GM18870 (cell line): ENCODE measurements at regions not wholly inside any gene's neighbourhood (a gene's known extent, or its start where the extent isn't known, plus 50 kb on each side); places are given as distances from the start of the nearest gene placed in this dataset.

Experiments used
- ATAC-seq: cut with Tn5 transposase; IDR thresholded peaks from one replicate; pipeline ENCODE4 v1.9.1; 2021; ENCODE audit warnings: moderate library complexity; ENCODE audit not compliant: unreplicated experiment

DNA sequence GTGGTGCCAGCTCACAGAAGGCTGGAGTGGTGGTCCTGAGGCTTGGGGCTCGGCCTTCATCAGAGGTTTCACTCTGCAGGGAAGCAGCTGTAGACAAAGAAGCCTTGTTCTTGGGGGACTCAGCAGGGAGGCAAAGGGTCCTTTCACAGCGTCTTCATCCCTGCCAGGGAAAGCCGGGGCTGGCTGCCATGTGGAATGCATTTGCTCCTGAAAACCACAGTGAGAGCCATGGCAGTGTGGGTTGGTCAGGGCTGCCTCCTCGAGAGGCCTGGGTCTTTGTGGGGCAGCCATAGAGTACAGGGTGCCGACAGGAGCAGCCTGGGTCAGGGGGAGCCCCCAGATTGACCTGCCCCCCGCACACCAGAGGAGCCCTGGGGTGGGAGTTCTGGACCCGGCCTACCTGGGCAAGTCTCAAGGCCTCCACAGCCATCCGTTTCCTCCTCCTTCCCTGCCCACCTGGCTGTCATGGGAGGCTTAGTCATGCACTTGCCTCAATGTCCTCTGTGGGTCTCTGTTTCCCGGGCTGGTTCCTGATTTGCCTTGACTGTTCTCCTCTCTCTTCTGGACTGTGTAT is 144.0 kb downstream of the CDC5L start:
- ATAC-seq = no peak

DNA sequence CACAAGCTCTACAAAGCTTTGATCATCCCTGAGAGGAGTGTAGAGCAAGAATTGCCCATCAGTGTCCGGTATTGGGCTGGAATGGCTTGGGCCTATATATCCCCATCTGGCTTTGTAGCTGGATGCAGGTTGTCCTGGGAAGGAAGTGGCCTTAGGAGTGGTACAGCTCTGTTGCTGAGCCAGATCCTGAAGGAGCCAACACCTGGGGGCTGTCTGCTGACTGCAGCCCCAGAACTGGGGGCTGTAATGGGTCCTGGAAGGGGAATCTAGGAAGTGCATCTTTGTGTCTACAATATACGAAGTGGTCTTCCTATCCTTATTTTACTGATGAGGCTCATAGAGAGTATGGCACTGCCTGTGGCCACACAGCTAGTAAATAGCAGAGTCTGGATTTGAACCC is 145.9 kb downstream of the CDC5L start:
- ATAC-seq = no peak

DNA sequence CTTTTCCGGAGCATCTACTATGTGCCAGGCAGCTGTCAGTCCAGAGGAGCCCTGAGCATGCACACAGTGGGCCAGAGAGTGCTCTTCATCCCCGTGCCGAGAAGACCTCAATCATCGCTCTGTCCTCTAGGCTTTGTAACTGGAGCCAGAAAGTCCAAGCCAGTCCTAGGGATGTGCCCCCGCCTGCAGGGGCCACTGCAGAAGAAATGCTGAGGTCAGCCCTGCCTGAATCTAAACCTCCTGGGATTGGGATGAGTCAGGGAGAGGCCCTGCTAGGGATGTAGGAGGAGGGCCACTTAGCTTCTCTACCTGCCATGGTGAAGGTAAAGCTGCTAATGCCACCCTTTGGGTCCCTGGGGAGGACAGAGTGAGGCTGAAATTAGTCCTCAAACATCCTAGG is 146.8 kb downstream of the CDC5L start:
- ATAC-seq = no peak

DNA sequence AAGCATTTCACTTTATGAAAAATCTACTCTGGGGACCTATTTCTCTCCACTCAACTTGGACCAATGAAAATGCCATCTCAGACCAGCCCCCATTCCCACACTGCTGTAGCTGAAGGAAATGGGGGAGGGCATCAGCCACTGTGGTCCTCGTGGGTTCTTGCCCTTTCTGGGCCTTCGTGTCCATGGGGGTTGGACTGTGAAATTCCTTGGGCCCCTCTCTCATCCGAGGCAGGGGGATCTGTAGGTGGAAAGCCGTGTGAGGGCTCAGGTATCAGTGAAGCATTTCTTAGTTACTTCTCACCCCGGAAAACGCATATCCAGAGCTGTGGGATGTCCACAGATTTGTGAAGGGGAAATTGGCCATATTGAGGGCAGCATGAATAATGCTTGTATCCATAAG is 147.9 kb downstream of the CDC5L start:
- no peak for ATAC-seq

DNA sequence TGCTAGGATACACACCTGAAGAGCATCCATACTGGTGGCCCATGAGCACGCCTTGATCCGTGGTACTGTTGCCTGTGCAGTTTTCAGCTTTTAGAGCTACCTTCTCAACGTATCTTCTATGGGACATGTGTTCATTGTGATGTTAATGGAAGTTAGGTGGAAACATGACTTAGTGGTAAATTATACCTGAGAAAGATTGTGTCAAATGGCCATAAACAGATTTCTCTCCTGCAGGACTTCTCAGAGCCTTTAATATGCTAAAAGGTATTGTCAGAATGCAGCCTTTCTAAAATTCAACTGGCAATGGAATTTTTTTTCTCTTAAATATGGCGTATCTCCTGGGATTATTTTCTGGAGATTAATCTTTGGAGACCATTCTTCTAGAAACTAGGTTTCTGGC is 148.5 kb downstream of the CDC5L start:
- ATAC-seq = no peak

DNA sequence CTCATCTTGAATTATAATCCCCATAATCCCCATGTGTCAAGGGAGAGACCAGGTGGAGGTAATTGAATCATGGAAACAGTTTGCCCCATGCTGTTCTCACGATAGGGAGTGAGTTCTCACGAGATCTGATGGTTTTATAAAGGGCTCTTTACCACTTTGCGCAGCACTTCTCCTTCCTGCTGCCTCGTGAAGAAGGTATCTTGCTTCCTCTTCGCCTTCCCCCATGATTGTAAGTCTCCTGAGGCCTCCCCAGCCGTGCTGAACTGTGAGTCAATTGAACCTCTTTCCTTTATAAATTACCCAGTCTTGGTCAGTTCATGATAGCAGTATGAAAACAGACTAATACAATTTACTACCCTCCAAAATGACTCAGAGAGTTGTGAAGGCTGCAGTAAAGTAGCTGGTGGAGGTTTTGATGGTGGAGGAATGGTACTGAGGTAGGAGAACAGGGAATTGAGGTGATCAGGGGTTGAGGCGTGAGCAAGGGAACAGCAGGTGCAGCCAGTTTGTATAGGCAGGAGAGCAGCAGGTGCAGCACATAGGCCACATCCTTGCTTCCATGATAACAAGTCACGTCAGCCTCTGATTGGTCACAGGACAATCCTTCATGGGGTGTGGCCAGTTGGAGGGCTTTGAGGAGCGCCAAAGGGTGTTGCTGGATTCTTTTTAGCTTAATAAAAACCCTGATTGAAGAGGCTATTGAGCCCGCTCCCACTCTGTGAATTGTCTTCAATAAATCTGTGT is 150.0 kb downstream of the CDC5L start:
- no peak for ATAC-seq

DNA sequence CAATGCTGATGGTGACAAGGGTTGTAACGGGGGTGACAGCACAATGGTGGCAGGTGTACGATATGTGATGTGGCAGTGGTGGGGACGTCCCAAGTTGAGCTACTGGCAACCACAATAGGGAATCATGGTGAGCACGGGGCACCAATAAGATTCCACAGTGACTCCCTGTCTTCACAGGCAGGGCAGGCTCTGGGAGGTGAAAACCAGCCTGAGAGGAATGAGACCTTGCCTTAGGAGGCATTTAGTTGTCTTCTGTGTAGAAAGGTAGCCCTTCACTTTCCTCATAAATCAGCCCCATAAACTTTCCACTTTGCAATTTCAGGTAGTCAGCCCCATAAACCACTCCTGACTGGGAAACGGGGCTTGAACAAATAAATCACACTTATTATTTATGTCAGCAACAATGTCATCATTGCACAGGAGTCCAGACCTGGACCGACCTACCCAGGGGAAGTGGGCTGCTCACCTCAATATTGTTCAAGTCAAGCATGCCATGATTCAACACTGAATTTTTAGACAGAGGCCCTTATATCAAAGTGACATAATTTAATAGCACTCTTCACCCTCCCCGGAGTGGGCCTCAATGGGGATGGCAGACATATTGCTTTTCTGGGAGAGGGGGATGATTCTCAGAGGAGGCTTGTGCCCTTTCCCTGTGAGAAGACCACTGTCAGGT is 150.8 kb downstream of the CDC5L start:
- no peak for ATAC-seq

DNA sequence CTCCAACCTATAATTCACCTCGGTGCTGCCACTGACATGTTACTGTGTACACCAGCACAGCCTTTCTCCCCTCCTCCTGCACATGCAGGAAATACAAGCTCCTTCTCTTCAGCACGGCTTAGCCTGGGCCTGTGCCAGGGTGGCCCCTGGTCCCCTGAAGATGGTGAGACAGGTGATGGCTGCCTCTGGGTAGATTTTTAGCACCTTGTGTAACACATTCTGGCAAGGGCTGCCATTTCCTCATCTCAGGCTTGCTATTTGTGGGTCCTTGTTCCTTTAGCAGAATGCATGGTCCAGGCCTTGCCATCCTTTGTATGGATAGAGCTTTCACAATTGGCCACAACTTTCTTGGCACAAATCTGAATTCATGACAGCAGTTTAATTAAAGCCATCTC is 151.3 kb downstream of the CDC5L start:
- ATAC-seq = no peak

DNA sequence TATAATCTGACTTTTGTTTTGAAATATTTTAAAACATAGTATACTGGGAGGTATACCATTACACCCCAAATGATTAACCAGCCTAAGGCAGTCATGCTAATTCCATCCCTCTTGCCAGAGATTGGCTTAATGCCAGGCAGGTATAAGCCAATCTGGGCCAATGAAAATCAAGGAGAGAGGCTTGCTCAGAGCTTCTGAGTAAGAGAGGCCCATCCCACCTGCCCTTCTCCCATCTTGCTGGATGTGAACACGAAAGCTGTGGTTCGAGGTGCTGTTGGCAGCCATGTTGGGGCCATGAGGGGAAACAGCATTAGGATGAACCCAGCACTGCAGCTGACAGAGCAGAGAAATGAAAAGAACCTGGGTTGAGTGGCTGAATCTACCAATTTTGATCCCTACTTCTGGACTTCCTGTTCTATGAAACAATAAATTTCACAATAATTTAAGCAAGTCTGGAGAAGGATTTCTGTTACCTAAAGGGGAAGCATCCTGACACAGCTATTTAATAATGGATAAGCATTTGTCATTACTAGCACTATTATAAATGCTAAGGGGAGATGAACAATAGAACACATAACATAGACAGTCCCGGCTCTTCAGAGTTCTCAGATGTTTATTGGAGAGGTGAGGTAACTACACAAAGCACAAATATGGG is 152.3 kb downstream of the CDC5L start:
- ATAC-seq = no peak

DNA sequence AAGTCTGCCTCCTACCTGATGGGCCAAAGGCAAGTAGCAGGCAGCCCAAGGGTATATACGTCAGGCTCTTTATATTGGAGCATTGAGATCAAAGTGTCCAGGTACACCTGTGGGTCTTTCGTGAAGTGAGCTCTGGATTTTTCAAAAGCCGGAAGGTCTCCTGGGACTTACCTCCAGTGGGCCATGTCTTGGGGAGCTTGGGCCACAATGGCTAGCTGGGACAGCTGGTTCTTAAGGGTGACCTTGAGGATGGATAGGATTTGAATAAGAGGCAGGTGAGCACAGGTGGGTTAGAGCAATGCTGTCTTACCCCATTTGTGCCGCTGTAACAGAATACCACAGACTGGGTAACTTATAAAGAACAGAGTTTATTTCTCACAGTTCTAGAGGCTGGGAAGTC is 153.4 kb downstream of the CDC5L start:
- no peak for ATAC-seq

DNA sequence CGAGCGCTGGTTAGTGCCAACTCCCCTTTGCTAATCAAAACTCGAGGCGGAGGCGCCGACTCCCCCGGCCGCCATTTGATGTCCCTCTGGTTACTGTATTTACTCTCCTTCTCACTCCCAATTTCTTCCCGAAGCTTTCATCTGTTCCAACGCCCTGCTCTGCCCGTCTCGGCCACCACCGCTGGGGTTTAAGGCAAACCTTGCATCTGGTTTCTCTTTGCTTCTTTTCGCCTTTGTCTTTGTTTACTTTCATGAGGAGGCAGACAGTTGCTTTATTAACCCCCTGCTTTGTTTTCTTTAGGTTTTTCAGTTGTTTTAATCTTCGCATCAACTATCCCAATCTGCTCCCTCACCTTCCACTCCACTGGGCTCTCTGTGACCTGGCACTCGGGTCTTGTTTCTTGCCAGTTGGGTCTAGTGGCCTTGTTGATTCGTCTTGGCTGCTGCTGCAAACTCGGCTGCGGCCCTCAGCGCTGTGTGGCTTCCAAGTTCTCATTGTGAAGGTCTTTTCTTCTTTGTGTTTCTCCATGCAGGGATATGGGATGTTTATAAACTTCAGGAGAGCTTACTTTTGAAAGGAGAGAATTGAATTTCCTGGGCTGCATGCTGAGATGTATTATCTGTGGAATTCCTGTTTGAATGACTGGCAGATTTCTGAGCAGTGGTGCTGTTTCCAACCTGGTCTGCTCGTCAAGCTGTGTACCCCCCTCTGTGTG is 155.1 kb downstream of the CDC5L start:
- no peak for ATAC-seq

DNA sequence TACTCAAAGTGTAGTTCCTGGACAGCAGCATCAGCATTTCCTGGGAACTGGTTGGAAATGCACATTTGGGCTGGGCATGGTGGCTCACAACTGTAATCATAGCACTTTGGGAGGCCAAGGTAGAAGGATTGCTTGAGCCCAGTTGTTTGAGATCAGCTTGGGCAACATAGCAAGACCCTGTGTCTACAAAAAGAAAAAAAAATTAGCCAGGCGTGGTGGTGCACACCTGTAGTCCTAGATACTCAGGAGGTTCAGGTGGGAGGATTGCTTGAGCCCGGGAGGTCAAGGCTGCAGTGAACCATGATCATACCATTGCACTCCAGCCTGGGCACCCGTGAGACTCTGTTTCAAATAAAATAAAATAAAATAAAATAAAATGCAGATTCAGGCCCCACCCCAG is 156.2 kb downstream of the CDC5L start:
- no peak for ATAC-seq

DNA sequence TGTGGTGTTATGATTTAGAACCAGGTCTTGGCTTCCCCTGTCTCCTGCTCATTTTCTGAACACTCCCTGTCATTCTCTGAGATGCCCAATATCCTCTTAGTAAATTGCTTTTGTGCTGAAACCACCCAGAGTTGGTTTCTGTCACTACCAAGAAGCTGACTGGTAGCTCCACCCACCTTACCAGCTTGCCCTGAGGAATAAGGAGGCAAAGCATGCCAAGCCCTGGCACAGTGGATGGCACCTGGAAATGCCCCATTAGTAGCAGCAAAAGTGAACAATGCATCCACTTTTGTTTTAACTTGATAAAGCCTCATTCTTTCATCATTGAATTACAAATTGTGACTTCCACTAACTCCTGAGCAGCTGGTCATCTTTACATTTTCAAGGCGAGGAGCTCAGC is 157.7 kb downstream of the CDC5L start:
- no peak for ATAC-seq

DNA sequence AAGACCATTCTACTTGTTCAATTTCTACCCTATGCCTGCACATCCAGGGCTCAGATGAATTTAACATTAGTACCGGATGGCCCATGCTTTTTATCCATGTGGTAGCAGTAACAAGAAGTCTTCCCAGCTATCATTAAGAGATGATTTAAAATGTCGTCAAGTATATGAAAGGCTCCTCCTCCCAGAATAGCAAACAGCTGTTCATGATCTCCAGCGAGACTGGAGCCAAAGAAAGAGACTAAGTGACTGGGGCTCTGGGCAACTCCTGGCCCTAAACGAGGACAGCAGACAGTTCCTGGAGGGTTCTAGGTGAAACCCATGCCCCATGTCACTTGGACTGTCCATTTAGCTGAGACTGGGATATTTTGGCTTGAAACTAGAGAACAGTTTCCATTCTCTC is 160.8 kb downstream of the CDC5L start:
- ATAC-seq = no peak

DNA sequence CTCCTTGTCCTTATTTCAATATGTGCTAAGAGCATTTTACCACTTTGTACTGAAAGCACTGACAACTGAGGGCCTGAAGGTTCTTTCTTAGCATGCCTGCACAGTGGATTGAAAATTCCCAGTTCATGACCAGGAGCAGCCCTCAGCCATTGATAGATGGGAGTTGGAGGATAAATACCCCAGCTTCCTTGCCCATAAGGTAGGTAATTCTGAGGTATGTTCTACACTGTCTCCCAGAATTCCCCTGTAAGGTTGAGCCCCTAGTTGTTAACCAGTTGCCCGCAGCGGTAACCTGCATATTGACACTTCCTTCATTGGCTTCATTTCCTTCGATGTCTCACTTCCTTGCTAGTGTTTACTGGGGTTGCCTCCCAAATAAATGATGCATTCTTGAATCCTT is 162.0 kb downstream of the CDC5L start:
- no peak for ATAC-seq

DNA sequence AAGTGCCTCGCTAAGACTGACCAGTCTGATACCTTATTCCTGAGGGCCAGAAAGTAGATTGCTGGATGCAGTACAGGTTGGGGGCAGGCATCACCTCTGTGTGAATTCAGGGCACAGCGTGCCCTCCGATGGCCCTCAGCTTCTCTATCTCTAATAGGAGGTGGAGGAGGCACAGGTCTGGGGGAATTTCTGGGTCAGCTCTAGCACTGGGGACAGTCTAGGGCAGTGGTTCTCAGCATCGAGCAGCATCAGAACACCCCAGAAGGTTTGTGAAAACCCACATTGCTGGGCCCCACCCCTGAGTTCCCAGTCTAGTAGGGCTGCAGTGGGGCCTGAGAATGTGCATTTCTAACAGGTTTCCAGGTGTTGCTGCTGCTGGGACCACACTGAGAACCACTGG is 166.7 kb downstream of the CDC5L start:
- ATAC-seq = no peak

DNA sequence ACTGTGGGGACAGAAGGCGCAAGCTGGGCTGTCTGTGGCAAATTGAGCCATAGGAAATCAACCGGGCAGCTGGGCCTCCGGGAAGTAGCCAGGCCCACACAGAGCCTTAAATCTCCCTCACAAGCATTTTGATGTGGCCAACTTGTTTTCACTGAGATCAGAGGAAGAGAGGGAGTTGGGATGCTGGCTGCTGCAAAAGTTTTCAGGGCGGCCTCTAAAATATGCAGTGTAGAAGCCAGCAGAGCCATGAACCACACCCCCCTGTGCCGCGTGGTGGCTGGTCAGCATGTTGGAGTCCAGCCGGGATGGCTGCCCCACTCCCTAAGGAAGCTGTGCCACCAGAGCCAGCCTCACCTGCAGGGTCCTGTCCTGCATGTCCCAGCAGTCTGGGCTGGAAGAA is 167.4 kb downstream of the CDC5L start:
- no peak for ATAC-seq

DNA sequence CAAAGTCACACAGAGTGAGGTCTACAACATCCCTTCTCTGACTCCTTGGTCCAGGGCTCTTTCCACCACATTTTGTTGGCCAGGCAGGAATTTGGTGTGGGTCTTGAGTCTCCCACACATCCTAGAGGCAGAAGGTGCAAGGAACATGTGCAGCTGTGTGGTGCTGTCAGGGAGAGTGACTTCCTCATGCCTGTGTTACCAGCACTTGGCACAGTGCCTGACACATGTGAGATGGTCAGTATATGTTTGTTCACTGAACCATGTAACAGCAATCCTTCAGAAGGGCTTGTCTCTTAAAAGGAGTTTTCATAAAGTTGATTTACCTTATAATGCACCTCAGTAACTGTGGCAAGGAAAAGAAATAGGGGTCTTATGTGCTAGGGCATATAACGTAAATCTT is 168.5 kb downstream of the CDC5L start:
- no peak for ATAC-seq

DNA sequence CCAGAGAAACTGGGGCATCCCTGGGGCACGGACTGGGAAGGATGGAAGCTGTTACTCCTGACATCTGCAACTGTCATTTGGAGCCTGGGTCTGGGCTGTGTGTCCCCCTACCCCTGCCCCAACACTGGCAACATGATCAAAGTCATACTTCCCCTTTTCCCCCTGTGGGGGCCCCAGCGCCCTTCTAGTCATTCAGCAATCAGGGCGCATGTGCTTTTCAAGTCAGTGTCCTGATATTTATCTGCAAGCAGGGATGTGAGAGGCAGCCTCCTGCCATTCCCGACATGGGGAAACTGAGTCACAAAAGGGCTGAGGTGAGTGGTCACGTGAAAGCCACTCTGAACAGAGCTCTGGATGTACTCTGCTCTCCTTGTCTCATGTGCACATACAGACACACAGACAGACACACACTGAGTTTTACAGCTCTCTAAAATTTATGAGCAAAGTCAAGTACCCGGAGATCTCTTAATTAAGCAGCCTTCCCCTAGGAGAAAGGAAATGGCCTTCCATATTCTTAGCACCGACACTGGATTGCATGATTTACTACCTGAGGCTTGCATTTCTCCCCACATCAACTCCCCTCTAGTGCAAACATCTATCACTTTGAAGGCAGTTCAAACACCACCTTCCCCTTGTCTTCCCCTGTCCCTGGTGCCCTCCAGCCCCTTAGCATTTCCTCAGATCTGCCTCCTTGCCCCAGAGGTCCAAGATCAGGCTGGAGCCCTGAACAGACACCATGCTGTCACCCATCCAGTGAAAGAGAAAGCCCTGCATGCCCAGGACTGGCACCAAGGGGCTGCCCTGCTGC is 170.7 kb downstream of the CDC5L start:
- ATAC-seq = no peak

DNA sequence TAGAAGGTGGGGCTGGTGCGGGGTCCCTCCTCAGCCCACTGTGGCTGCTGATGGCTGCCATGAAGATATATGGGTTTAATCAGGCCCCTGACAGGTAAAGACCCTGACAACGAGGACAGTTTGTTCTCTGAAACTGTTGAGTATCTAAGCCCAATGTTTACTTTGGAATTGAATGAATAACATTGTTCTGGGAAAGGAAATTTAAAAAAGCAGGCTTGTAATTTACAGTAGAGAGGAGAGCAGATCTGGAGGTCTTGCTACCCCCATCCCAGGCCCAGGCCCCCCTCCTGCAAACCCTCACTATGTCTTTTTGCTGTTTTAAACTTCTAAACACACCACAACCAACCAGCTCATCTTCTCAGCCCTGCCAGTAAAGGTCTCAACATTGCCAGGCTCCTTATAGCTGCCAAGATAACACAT is 171.3 kb downstream of the CDC5L start:
- no peak for ATAC-seq
